ENCODE measurements at regions not wholly inside any gene's neighbourhood (a gene's known extent, or its start where the extent isn't known, plus 50 kb on each side); places are given as distances from the start of the nearest gene placed in this dataset.
"Not testable (repeated sequence)": the region's sequence is repeated elsewhere in the genome, so short reads cannot be mapped to it uniquely, and the experiment has no call there.

DNA sequence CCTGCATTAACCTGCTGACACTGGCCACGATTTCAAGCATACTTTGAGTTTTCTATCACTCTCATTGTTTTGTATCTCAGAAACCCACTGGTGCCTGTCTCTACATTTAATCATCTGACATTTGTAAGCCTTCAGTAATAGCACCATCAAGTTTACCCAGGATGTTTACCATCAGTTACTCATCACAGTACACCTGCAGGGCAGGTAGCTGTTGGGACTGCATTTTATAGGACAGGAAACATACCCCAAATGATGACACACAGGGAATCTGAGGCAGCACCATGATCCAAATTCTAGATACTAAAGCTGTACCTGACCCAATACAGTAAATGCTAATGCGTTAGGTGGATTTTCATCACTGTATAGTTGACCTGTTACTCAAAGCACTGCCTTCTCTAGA, 114.2 kb downstream of the FEM1C start:
- H3K4me3 ChIP-seq: no peak overlapping the region
- H3K9me3 ChIP-seq: no peaks in the 10 kb centered on the region
- in situ Hi-C loops (cut with MboI; ENCODE audit: low sequenced_read_pairs): no loop called here
- no peak for DNase-seq (ENCODE audit: low spot score in 2 of 2)
- no peaks in the 10 kb centered on the region for H3K27me3 ChIP-seq (ENCODE audit: low read depth)
- H3K4me1 ChIP-seq: no peaks in the 10 kb centered on the region
- no peaks in the 10 kb centered on the region for H3K36me3 ChIP-seq (replicated peaks)

DNA sequence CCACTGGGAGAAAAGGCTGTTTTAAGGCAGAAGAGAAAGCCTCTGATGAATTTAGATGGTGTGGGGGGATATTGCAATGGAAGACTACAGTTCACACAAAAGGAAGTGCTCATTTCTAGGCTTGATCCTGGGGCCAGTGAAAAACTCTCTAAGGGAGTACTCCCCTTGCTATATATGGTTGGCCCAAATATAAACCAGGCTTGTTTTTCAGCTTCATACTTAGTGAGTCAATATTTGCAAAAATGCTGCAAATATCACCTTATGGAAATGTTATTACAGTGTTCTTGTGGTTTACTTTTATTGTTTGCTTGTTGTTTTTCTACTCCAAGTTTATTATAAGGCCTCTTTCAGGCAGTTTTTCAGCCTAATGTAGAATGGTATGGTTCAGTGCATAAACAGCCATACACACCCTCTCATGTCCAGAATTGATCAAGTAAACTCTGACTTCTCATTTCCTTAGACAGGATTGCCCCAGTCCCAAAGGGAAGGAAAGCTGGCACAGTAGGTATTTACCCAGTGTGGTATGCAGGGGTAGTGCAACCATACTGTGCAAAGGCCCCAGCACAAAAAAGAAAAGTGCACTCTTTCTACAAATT, 115.1 kb downstream of the FEM1C start:
- Histone ChIP-seq H3K36me3 (replicated peaks) (no peaks in the 10 kb centered on the region), H3K9me3 (no peaks in the 10 kb centered on the region), H3K4me3 (no peak overlapping the region), H3K27me3 (ENCODE audit: low read depth) (no peaks in the 10 kb centered on the region), H3K4me1 (no peaks in the 10 kb centered on the region)
- no peak for DNase-seq (ENCODE audit: low spot score in 2 of 2)
- in situ Hi-C loops (cut with MboI; ENCODE audit: low sequenced_read_pairs): no loop called here

DNA sequence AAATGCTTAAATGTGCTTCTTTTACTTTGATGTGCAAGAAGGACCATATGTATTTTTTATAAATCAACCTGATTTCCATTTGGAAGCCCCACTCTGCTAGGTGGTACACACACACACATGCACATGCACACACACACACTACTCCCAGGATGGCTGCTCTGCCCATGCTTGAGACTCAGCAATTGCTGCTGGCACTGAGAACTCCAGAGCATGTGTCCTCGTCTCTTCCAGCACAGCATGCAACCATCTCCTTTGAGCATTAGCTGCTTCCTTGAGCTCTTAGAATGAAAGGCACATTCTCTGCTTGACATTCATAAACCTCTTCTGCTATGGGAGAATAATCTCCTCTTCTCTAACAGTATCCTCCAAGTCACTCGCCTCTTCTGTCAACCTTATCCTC, 115.9 kb downstream of the FEM1C start:
- no peaks in the 10 kb centered on the region for H3K9me3 ChIP-seq
- no peak for DNase-seq (ENCODE audit: low spot score in 2 of 2)
- H3K27me3 ChIP-seq (ENCODE audit: low read depth): no peaks in the 10 kb centered on the region
- H3K4me1 ChIP-seq: no peaks in the 10 kb centered on the region
- in situ Hi-C loops (cut with MboI; ENCODE audit: low sequenced_read_pairs): no loop called here
- no peak overlapping the region for H3K4me3 ChIP-seq
- H3K36me3 ChIP-seq (replicated peaks): no peaks in the 10 kb centered on the region

DNA sequence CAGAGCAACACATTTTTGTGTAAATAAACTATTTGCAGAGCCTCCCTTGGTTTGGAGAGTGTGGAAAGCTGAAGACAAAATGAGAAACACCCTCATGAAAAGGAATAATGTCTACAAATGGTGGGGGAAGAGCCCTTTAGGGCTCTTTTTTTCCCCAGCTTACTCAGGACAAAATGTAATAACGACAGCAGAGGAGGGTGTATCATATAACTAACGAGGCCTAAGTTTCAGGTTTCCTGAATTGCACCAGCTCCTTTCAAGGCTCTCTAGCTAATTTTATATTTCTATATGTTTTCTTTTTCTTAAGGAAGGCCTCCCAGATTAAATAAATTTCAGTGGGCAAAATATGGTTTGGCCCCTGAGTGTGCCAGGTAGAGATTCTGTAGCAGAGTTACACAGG, 116.3 kb downstream of the FEM1C start:
- in situ Hi-C loops (cut with MboI; ENCODE audit: low sequenced_read_pairs): no loop called here
- no peak overlapping the region for H3K4me3 ChIP-seq
- peaks cover 1% of the 10 kb centered on the region for H3K4me1 ChIP-seq
- no peaks in the 10 kb centered on the region for H3K27me3 ChIP-seq (ENCODE audit: low read depth)
- H3K9me3 ChIP-seq: no peaks in the 10 kb centered on the region
- no peak for DNase-seq (ENCODE audit: low spot score in 2 of 2)
- H3K36me3 ChIP-seq (replicated peaks): no peaks in the 10 kb centered on the region

DNA sequence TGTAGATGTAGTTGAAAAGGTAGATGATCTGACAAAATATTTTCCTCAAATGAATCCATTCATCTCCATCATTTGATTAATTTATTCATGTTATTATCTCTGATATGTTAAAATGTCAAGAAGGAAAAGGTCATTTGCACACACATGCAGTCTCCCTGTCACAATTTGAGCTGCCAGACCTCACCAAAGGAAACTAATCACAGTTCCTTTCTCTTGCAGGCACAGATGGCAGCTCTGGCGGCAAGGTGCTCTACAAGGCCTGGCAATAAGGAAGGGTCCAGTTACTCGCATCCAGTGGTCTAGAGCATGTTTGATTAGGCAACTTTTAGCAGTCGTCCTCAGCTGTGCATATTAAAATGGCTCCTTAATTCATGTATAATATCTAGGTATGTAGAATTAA, 120.1 kb downstream of the FEM1C start:
- in situ Hi-C loops (cut with MboI; ENCODE audit: low sequenced_read_pairs): no loop called here
- DNase-seq (ENCODE audit: low spot score in 2 of 2): no peak
- H3K27me3 ChIP-seq (ENCODE audit: low read depth): no peaks in the 10 kb centered on the region

DNA sequence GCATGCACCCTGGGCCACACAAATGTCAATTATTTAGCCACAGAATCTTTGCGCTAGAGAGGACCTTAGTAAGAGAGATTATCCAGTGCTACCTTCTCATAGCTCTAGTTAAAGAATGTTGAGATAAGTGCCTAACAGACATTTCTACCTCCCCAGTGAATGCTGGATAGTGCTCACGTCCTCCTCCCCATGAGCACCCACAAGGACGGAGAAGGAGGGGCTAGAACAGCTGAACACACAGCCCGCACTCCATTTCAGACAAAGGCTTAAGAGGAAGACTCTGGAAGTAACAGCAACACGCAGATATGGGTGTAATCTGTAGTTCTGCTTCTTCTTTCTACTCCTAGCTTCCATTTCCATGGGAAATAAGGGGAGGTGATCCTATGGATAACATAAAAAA, 120.5 kb downstream of the FEM1C start:
- in situ Hi-C loops (cut with MboI; ENCODE audit: low sequenced_read_pairs): no loop called here
- Histone ChIP-seq H3K27me3 (ENCODE audit: low read depth) (no peaks in the 10 kb centered on the region), H3K36me3 (replicated peaks) (no peaks in the 10 kb centered on the region), H3K4me3 (no peak overlapping the region), H3K9me3 (no peaks in the 10 kb centered on the region), H3K4me1 (peaks cover 7% of the 10 kb centered on the region)
- DNase-seq (ENCODE audit: low spot score in 2 of 2): no peak

More for the DNA sequence above, 120.1 kb downstream of the FEM1C start:
- peaks cover 7% of the 10 kb centered on the region for H3K4me1 ChIP-seq
- H3K9me3 ChIP-seq: no peaks in the 10 kb centered on the region
- no peaks in the 10 kb centered on the region for H3K36me3 ChIP-seq (replicated peaks)
- H3K4me3 ChIP-seq: no peak overlapping the region

DNA sequence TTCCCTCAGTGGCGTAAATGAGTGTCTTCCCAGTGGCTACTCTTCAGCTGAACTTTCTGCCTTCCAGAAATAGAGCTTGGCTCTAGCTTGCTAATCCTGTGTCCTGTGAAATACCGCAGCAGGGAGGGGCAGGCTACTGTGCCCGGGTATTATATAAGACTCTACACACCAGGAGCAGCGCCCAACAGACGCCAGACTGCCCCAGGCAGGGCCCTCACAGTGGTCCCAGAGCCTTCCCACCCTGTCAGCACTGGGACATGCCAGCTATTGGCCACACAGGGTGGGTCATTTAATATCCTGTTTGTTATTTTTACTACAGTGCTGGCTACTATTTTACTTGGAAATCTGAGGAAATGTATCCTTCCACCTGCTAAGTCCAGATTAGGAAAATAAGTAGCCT, 121.0 kb downstream of the FEM1C start:
- no peaks in the 10 kb centered on the region for H3K9me3 ChIP-seq
- H3K4me3 ChIP-seq: no peak overlapping the region
- in situ Hi-C loops (cut with MboI; ENCODE audit: low sequenced_read_pairs): no loop called here
- no peaks in the 10 kb centered on the region for H3K27me3 ChIP-seq (ENCODE audit: low read depth)
- DNase-seq (ENCODE audit: low spot score in 2 of 2): peak; percentile 33 to 63
- peaks cover 7% of the 10 kb centered on the region for H3K4me1 ChIP-seq
- H3K36me3 ChIP-seq (replicated peaks): no peaks in the 10 kb centered on the region

DNA sequence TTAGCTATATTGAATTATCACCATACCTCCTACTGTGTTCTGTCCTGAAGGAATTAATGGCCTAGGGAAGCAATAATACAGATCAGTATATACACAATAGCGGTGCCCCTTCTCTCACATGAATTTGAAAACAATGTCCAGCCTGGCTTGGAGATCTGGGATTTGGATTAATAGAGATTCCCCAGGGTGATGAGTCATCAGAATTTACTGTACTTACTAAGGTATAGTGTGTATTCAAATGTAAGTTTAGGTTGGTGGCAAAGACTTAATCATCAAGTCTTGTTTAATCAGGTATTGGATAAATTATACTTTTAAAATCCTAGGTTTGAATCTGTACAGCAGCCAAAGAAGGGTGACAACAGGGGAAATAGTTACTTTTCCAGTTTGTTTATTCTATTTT, 121.5 kb downstream of the FEM1C start:
- in situ Hi-C loops (cut with MboI; ENCODE audit: low sequenced_read_pairs): no loop called here
- peak in 1 of 2 experiments; percentile 47 for DNase-seq (ENCODE audit: low spot score in 2 of 2)
- Histone ChIP-seq H3K27me3 (ENCODE audit: low read depth) (no peaks in the 10 kb centered on the region), H3K9me3 (no peaks in the 10 kb centered on the region), H3K4me1 (peaks cover 7% of the 10 kb centered on the region), H3K36me3 (replicated peaks) (no peaks in the 10 kb centered on the region), H3K4me3 (no peak overlapping the region)

DNA sequence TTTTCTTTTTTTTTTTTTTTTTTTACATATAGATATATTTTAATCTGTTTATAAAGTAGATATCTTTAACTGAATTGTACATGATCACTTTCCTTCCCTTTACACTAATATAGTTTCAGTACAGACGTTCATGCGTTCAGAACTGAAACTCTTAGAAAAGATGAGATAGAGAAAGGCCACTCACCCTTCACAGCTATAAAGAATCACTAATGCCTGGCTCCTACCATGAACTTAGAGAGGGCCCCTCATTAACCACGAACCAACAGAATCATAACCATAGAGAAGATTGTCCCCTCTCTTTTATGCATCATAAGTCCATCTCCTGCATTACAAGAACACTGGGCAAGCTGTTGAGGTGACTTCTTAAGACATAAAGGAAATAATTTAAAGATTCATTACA, 123.8 kb downstream of the FEM1C start:
- H3K27me3 ChIP-seq (ENCODE audit: low read depth); H3K4me3 ChIP-seq; H3K9me3 ChIP-seq; in situ Hi-C loops (cut with MboI; ENCODE audit: low sequenced_read_pairs); H3K4me1 ChIP-seq; H3K36me3 ChIP-seq (replicated peaks); DNase-seq (ENCODE audit: low spot score in 2 of 2): not testable (repeated sequence)

DNA sequence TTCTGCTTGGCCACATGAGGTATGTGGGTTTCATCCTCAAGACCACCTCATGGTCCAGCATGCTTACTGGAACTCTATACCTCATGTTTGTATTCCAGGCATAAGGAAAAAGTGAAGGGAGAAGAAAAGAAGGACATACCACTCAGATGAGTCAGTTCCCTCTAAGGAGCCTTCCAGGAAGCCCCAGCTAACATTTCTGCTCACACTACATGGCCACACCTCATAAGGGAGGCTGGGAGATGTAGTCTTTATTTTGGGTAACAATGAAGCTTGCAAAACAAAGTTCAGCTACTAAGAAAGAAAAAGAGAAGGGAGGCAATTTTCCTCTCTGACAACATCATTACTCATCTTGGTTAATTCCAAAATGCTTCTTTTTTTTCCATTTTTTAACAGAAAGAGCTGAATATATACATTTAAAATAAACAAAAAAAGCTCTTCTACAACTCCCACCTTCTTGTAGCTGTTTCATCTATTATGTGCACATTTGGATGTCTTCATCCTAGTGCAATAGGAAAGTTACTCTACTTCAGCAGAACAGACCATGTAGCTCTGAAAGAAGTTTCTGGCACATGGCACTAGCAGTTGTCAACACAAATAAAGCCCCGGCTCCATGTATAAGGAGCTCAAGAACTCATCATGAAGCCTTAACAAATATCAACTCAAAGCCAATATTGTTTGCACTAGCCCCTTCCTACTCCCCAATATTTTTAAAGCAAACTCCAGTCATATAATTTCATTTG, 123.6 kb upstream of the CCDC112 start:
- no peaks in the 10 kb centered on the region for H3K9me3 ChIP-seq
- no peak overlapping the region for H3K4me3 ChIP-seq
- H3K4me1 ChIP-seq: peaks cover 9% of the 10 kb centered on the region
- no peaks in the 10 kb centered on the region for H3K36me3 ChIP-seq (replicated peaks)
- DNase-seq (ENCODE audit: low spot score in 2 of 2): no peak
- no peaks in the 10 kb centered on the region for H3K27me3 ChIP-seq (ENCODE audit: low read depth)
- in situ Hi-C loops (cut with MboI; ENCODE audit: low sequenced_read_pairs): no loop called here

DNA sequence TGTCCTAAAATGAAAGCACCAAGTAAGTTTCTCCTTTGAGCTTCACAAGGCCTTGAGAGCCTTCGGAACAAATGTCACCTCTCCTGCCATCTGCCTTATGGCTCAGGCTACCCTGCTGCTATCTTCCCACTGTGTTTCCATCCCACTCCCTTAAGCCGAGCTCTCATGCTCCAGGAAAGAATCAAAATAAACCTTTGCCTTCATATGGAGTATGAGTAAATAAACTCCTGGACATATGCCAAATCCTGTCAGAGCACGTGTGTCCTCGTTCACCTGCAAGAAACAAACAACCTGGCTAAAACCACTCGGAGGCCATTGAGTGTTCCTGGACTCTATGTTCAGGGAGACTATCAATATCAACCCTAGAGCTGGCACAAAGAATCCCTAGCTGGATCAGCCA, 122.3 kb upstream of the CCDC112 start:
- Histone ChIP-seq H3K27me3 (ENCODE audit: low read depth) (no peaks in the 10 kb centered on the region), H3K4me1 (peaks cover 12% of the 10 kb centered on the region), H3K36me3 (replicated peaks) (no peaks in the 10 kb centered on the region), H3K9me3 (no peaks in the 10 kb centered on the region), H3K4me3 (no peak overlapping the region)
- in situ Hi-C loops (cut with MboI; ENCODE audit: low sequenced_read_pairs): no loop called here
- DNase-seq (ENCODE audit: low spot score in 2 of 2): no peak

DNA sequence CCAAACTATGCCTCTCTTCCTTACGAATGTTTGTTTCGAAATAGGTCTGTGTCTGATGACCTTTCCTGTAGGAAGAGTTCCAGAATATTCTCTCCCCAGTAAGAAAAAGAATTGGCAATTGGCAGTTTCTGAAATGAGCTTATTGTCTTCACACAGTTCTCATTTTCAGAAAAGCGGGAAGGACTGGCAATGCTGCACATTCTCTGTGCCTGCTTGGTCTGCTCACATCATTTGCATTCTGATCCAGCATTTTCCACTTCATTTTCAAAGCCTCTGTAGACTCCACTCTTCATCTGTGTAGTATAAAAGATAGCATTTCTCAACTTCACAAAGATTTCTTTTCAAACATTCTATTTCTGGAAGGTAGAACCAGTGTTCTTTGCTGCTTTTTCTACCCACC, 120.6 kb upstream of the CCDC112 start:
- H3K36me3 ChIP-seq (replicated peaks): no peaks in the 10 kb centered on the region
- no peaks in the 10 kb centered on the region for H3K27me3 ChIP-seq (ENCODE audit: low read depth)
- no peak for DNase-seq (ENCODE audit: low spot score in 2 of 2)
- H3K9me3 ChIP-seq: no peaks in the 10 kb centered on the region
- H3K4me1 ChIP-seq: peaks cover 5% of the 10 kb centered on the region; the same call in 1 of the 2 replicates
- no peak overlapping the region for H3K4me3 ChIP-seq
- in situ Hi-C loops (cut with MboI; ENCODE audit: low sequenced_read_pairs): no loop called here

DNA sequence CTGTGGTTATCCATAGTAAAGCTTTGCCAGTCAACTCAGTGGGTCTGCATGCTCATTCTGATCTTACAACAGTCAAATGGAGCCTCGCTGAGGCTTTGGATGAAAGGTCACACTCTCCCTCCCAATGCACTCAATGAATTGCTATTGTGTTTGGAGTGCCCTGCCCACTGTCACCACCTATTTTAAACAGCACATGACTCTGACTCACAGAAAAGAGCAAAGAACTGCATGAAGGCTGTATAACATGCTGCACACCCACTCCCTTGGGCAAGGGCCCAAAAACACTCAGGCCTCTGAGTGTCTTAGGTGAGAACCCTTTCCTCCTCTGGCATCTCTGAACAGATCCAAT, 118.7 kb upstream of the CCDC112 start:
- H3K36me3 ChIP-seq (replicated peaks): no peaks in the 10 kb centered on the region
- no peaks in the 10 kb centered on the region for H3K27me3 ChIP-seq (ENCODE audit: low read depth)
- in situ Hi-C loops (cut with MboI; ENCODE audit: low sequenced_read_pairs): no loop called here
- peak; percentile 23 to 34 for DNase-seq (ENCODE audit: low spot score in 2 of 2)
- peaks cover 5% of the 10 kb centered on the region; the same call in 1 of the 2 replicates for H3K4me1 ChIP-seq
- no peak overlapping the region for H3K4me3 ChIP-seq
- no peaks in the 10 kb centered on the region for H3K9me3 ChIP-seq

DNA sequence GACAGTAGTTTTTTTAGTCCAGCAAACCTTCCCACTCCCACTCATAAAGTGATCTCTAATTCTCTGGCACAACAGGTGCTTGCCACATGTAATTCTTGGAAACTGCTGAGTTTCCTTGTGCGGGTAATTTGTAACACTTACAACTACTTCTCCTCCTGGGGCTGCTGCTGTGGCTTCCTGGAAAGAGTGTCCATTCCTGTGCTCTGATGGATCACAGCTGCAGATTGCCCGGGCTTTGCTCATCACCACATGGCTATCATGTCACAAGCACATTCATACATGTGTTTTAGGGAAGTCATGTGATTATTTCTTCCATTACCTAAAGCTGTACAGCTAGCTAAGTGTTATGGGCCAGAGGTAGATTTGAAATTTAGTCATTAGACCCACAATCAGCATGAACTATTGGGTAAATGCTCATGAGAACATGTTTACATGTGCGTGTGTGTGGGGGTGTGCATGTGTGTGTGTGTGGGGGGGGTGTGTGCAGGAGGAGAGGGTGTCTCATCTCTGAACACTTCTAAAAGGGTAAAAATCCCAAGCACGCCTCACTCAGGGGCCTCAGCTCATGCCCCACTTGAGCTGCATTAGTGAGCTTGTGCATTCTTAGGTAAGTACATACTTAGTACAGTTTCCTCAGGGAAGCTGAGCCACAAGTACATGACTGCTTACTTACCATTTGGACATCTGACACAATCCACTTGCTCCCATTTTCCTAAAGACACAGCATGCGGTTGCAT, 118.1 kb upstream of the CCDC112 start:
- Histone ChIP-seq H3K27me3 (ENCODE audit: low read depth) (no peaks in the 10 kb centered on the region), H3K36me3 (replicated peaks) (no peaks in the 10 kb centered on the region), H3K4me3 (no peak overlapping the region), H3K9me3 (no peaks in the 10 kb centered on the region), H3K4me1 (peaks cover 5% of the 10 kb centered on the region; the same call in 1 of the 2 replicates)
- in situ Hi-C loops (cut with MboI; ENCODE audit: low sequenced_read_pairs): no loop called here
- DNase-seq (ENCODE audit: low spot score in 2 of 2): no peak
